GM20431 (cell line): ENCODE measurements at regions not wholly inside any gene's neighbourhood (a gene's known extent, or its start where the extent isn't known, plus 50 kb on each side); places are given as distances from the start of the nearest gene placed in this dataset.

Experiments
- in situ Hi-C: fragments of 300-500 bp; cut with MseI, MboI; formaldehyde crosslinking; loops from one replicate; pipeline ENCODE4 v1.15.0; 2020; ENCODE audit warnings: low sequenced_read_pairs; ENCODE audit not compliant: unreplicated experiment

- in situ Hi-C loops, result no loop called here
Measured at GRCh38 chr5:74222806-74223205, 417.7 kb downstream of the ENC1 start.

- in situ Hi-C loops, result no loop called here
Measured at GRCh38 chr5:74221413-74221812, 419.1 kb downstream of the ENC1 start.

GRCh38 chr5:74216012-74216411 lies 424.5 kb downstream of the ENC1 start:
- in situ Hi-C loops, result no loop called here

- in situ Hi-C loops, result no loop called here
Measured at GRCh38 chr5:74212336-74212735, 428.2 kb downstream of the ENC1 start.

- in situ Hi-C loops, result no loop called here
Measured at GRCh38 chr5:74209571-74209970, 431.0 kb downstream of the ENC1 start.

DNA sequence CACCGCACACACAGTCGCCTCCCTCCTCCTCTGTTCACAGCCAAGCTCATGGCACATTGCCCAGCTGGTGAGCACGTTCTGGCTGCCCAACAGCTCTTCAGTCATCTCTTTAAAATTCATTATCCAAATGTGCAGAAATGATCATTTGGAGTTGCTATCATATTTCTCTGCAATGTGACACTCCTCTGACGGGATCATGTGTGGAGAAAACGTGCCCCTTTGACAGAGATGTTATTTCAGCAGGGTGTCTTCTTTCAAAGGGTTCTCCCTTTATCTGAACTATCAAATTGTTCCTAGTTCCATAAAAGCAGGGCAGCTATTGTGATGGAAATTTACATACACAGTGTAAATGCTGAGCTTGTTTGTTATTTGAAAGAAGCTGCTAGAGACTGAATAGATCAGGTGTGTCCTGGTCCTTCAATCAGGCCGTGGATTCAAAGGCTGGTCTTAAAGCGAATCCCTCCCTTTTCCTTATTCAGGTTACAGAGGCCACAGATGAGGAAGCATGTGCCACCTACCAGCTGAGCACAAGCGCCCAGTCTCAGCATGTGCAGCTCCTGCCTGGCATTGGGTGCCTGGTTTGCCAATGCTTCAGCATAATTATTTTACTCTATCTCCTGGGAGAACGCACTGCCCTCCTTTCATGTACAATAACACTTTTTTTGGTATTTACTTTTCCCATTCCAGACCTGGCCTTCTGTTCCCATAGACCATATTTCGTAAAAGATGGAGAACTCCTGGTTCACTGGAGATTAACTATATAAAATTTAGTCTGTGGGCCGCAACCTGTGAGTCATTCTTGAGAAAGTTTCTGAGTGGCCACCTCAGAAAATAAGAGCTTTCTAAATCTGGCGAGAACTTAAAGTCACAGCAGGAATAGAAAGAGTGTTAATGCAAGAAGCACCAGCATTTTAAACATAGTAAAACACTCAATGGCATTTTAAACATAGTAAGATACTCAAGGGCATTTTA lies 433.7 kb downstream of the ENC1 start:
- in situ Hi-C loops, result no loop called here

DNA sequence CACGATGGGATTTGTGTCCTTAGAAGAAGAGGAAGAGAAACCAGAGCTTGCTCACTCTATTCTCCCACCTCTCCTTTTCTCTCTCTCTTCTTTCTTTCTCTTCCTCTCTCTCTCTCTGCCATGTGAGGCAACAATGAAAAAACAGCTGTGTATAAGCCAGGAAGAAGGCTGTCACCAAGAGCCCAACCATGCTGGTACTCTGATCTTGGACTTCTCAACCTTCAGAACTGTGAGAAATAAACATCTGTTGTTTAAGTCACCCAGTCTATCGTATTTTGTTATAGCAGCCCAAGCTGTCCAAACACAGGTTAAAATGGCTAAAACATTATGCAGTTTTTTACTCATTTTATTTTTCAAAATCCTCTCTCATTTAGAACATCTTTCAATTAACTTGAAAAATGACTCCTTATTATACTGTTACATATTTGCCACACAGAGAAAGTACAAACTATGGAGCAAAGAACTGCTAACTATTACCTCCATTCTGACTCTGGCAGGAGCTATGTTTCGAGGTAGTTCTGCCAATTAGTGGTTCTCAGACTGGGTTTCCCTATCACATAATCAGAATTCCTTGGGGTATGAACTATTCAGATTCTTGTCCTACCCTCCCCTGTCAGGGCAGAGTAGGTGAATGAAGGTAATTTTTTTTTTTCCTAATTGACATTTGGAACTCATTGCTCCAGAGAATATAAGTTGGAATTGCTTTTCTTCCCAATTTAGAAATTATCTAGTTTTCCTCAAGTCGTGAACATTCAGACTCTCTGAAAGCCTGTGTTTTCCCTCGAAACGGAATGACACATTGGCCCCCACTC lies 434.6 kb downstream of the ENC1 start:
- in situ Hi-C loops, result no loop called here

DNA sequence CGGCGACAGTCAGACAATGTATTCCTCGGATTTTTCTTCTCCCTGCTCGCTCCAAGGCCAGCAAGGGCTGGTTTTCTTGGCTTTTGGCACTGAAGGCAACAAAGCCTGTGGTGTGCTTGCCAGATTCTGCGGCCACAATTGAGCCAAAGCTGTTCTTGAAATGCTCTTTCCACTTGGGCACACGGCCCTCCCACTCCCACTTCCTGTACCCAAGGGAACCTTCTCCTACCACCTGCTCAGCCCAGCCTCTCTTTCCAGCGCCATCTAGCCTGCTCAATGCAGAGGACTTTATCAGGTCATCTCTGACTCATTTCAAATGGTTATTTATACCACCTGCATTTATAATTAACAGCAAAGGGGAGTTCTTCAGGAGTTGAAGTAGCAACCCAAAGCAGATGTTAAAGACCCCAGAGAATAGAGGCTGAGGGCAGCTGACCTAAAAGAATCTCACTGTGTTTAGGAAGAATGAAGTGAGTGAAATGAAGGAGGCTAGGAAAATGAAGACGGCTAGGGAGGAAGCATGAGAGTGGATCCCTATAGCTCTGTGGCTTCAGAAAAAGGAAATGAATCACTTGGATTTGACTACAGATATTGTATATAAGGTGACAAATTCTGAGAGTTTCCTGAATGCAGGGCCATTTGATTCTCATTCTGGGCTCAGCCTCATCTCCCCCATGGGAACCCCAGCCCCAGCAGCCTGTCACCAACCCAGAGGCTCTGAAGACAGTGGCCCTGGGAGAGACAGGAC lies 439.0 kb downstream of the ENC1 start:
- in situ Hi-C loops, result no loop called here

DNA sequence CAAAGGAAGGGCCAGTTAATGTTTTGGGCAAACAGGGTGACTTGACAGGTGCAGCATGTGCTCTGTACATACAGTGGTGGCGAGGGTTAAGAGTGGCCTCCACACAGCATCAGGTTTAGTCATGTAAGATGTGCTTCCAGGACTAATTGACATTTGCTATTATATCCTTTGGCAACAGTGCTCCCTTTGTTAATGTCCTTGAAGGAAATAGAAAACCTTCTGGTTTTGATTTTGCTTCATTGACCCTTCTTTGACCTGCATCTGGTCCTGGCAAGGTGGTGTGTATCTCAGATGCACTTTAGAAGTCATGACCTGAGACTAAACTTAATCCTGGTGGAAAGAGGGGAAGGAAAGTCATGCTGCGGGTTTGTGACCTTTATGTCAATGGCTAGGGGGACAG lies 440.0 kb downstream of the ENC1 start:
- in situ Hi-C loops, result no loop called here

- in situ Hi-C loops, result no loop called here
Measured at GRCh38 chr5:74199436-74200210, 440.9 kb downstream of the ENC1 start.

DNA sequence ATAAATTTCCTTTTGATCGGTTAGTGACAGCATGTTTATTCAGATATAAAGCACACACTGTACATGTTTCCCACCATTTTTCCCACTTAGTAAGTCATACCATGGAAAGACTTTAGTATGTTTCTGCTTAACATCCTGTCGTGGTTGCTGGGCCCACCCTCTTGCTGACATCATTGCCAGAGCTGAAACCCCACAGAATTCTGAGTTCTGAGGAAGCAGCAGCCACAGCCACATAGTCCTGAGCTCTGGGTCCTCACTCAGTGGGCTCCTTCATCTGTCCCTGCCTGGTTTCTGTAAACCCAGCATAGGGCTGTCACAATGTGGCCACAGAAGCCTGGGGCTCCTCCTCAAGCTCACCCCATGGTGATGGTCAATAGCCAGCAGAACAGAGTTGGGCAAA lies 441.5 kb downstream of the ENC1 start:
- in situ Hi-C loops, result no loop called here

DNA sequence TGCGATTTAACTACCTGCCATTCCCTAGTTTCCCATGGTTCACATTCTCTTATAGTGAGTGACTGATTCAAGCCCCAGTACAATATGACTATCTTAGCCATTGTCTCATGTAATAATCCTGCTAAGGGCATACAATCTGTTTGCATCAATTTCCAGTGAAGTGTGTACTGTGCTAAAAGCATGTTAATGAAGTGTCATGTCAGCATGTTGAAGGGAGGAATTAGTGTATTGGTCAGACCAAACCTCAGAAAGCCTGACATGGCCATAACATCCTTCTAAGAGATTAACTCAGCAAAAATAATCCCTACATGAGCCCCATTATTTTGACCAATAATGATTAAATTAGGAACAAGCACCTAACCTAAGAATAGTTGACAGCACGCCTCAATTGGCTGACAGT lies 442.4 kb downstream of the ENC1 start:
- in situ Hi-C loops, result no loop called here

- in situ Hi-C loops, result no loop called here
Measured at GRCh38 chr5:74196233-74196632, 444.3 kb downstream of the ENC1 start.

- in situ Hi-C loops, result no loop called here
Measured at GRCh38 chr5:74194196-74194595, 446.3 kb downstream of the ENC1 start.

- in situ Hi-C loops, result no loop called here
Measured at GRCh38 chr5:74192606-74193299, 447.8 kb downstream of the ENC1 start.

DNA sequence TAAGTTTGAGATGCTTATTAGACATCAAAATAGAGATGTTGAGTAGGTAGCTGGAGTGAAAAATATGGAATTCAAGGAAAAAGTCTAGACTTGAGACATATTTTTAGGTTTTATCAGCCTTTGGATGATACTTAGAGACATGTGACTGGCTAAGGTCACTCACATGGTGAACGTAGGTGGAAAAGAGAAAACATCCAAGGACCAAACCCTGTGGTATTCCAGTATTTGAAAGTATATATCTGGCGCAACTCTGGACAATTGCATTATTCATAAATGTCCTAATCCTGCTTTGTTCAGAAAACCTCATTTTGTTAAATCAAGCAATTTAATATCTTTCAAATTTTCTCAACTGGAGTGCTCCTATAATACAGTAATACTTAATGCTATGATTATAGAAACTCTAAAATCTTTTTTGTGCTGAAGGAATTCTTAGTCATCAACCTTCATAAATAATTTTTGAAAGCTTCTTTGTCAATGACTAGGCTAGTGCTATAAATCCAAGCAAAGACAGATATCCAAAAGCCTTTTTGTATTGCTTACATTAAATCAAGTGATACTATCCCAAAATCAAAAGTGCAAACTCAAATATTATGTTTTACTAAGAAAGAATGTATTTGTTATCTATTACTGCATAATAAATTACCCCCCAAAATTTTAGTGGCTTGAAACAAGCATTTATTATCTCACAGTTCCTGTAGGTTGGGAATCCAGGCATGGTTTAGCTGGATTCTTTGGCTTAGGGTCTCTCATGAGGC lies 452.0 kb downstream of the ENC1 start:
- in situ Hi-C loops, result no loop called here

DNA sequence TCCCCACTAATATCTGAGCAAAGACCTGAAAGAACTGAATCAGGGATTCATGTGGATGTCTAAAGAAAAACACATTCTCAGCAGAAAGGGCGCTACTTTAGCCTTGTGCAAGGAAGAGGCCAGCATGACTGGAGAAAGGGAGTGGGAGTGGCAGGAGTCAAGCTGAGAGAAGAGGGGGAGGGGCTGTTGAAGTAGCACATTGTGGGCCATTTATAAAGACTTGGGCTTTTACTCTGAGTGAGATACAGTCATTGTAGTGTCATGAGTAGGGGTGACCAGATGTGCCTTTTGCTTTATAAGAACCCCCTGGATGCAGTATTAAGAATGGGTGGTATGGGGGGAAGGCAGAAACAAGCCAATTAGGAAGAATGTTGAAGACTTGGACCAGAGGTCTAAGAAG lies 452.8 kb downstream of the ENC1 start:
- in situ Hi-C loops, result no loop called here
